Prostate gland (tissue), 2 donors: ENCODE measurements at regions not wholly inside any gene's neighbourhood (a gene's known extent, or its start where the extent isn't known, plus 50 kb on each side); places are given as distances from the start of the nearest gene placed in this dataset.

Experiments
- POLR2A ChIP-seq: fragments of 450-650 bp; IDR thresholded peaks from one replicate; pipeline ENCODE4 v1.6.1; 2016; ENCODE audit warnings: antibody characterized with exemption, mild to moderate bottlenecking
- TF ChIP-seq, protein P1 (sequence below), 4 experiments: fragments of 200-600 bp in 2 of 4; fragments of 450-650 bp in 2 of 4; sonication (generic) in 2 of 4; IDR thresholded peaks; 1 replicate in 3 of 4; 2 replicates in 1 of 4; pipeline ENCODE4 v1.5.1; 2016 to 2019; ENCODE audit warnings: antibody characterized with exemption in 4 of 4, mild to moderate bottlenecking in 2 of 4, moderate library complexity in 2 of 4

DNA sequence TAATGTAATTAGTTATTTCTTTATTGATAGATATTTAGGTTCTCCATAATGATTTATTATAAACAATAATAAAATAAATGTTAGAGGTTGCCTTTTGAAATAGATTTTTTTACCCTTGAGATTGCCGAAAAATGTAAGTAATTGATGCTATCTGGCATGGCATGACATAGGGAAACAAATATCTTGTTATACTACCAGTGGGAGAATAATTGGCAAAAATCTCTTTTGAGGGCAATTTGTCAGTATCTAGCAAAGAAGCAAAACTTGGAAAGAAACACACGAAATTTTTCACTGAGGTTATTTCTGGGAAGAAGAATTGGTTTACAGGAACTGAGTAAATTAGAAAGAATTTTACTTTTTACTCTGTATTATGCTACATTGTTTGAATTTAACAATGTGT lies 547.2 kb upstream of the SETBP1 start:
- TF ChIP-seq, protein P1, sequence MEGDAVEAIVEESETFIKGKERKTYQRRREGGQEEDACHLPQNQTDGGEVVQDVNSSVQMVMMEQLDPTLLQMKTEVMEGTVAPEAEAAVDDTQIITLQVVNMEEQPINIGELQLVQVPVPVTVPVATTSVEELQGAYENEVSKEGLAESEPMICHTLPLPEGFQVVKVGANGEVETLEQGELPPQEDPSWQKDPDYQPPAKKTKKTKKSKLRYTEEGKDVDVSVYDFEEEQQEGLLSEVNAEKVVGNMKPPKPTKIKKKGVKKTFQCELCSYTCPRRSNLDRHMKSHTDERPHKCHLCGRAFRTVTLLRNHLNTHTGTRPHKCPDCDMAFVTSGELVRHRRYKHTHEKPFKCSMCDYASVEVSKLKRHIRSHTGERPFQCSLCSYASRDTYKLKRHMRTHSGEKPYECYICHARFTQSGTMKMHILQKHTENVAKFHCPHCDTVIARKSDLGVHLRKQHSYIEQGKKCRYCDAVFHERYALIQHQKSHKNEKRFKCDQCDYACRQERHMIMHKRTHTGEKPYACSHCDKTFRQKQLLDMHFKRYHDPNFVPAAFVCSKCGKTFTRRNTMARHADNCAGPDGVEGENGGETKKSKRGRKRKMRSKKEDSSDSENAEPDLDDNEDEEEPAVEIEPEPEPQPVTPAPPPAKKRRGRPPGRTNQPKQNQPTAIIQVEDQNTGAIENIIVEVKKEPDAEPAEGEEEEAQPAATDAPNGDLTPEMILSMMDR (IDR thresholded peaks at IDR 0.05): no peak
- TF ChIP-seq POLR2A: no peak
